NB4 (cell line): ENCODE measurements at regions not wholly inside any gene's neighbourhood (a gene's known extent, or its start where the extent isn't known, plus 50 kb on each side); places are given as distances from the start of the nearest gene placed in this dataset.

Experiments
- CTCF ChIP-seq: IDR thresholded peaks from one replicate; pipeline ENCODE4 v1.5.1; 2012; ENCODE audit warnings: low read depth, low read length
- POLR2A ChIP-seq: IDR thresholded peaks from 2 replicates; pipeline ENCODE4 v1.6.1; 2011; ENCODE audit warnings: mild to moderate bottlenecking; ENCODE audit not compliant: insufficient read length; ENCODE audit errors: extremely low read depth

GRCh38 chr5:99070822-99071221 lies 142.0 kb upstream of the CHD1 start:
- TF ChIP-seq CTCF (no peak), POLR2A (no peak)
